B cell (primary cell): ENCODE measurements at regions not wholly inside any gene's neighbourhood (a gene's known extent, or its start where the extent isn't known, plus 50 kb on each side); places are given as distances from the start of the nearest gene placed in this dataset.

Source experiments
- ATAC-seq: fragments of 200-7000 bp; cut with Tn5 transposase; one replicate; pipeline ENCODE4 v1.10.0; 2021; ENCODE audit warnings: low read depth, mild to moderate bottlenecking, moderate number of reproducible peaks, moderate library complexity
- CTCF ChIA-PET: fragments of 350-600 bp; sonication (Branson Sonifier 250); formaldehyde crosslinking; loops from one replicate; lab custom pipeline; 2021; ENCODE audit warnings: antibody characterized with exemption, inconsistent platforms; lab: Charles Lee
- POLR2A ChIA-PET: fragments of 350-600 bp; sonication (Branson Sonifier 250); formaldehyde crosslinking; loops from one replicate; lab custom pipeline; 2021; ENCODE audit warnings: antibody characterized with exemption; lab: Charles Lee
- DNase-seq: peaks from one replicate; pipeline ENCODE4 v3.0.0; 2013
- H2AFZ ChIP-seq: 2 replicates; pipeline ENCODE4 v1.6.1; 2012; ENCODE audit warnings: mild to moderate bottlenecking, low read depth, low read length; ENCODE audit not compliant: insufficient read depth, poor library complexity, severe bottlenecking
- H3K27ac ChIP-seq, 2 donors: 1 replicate in 1 of 2; 2 replicates in 1 of 2; pipeline ENCODE4 v1.5.1; 2012 to 2013; ENCODE audit warnings: low read length in 2 of 2, mild to moderate bottlenecking in 2 of 2, moderate library complexity in 1 of 2
- H3K27me3 ChIP-seq, 4 experiments: fragments of 200-600 bp in 1 of 4; sonication (generic) in 1 of 4; replicated peaks in 1 of 4; 1 replicate in 2 of 4; 2 replicates in 2 of 4; pipeline versions ENCODE4 v1.6.1 to v1.7.0; 2013 to 2016; ENCODE audit warnings: low read length in 3 of 4, mild to moderate bottlenecking in 2 of 4, mixed read lengths in 1 of 4, moderate library complexity in 1 of 4; ENCODE audit not compliant: insufficient read depth in 4 of 4, control insufficient read depth in 3 of 4; ENCODE audit errors: control extremely low read depth in 1 of 4
- H3K36me3 ChIP-seq, 2 experiments: replicated peaks in 1 of 2; 1 replicate in 1 of 2; 2 replicates in 1 of 2; pipeline versions ENCODE4 v1.6.1 to v1.7.1; 2013; ENCODE audit warnings: low read length in 1 of 2; ENCODE audit not compliant: insufficient read depth in 2 of 2, control insufficient read depth in 1 of 2; ENCODE audit errors: control extremely low read depth in 1 of 2, extremely low read depth in 1 of 2
- H3K4me1 ChIP-seq, 2 donors: fragments of 200-600 bp in 1 of 2; sonication (generic) in 1 of 2; 1 replicate in 1 of 2; 2 replicates in 1 of 2; pipeline versions ENCODE4 v1.5.1 to v1.6.1; 2013 to 2017; ENCODE audit warnings: low read length in 2 of 2; ENCODE audit not compliant: control insufficient read depth in 2 of 2, insufficient read depth in 2 of 2
- H3K4me2 ChIP-seq: replicated peaks from 2 replicates; pipeline ENCODE3; 2012; ENCODE audit warnings: mild to moderate bottlenecking, low read depth, low read length; ENCODE audit not compliant: poor library complexity, severe bottlenecking
- H3K4me3 ChIP-seq, 5 experiments: fragments of 200-600 bp in 1 of 5; sonication (generic) in 1 of 5; 1 replicate in 3 of 5; 2 replicates in 2 of 5; pipeline versions ENCODE4 v1.5.1 to v1.7.0; 2011 to 2016; ENCODE audit warnings: low read length in 4 of 5, mild to moderate bottlenecking in 4 of 5, low read depth in 2 of 5, control low read depth in 1 of 5, moderate library complexity in 1 of 5; ENCODE audit not compliant: insufficient read depth in 1 of 5; ENCODE audit errors: control extremely low read depth in 1 of 5, extremely low read depth in 1 of 5
- H3K79me2 ChIP-seq: fragments of 200-600 bp; sonication (generic); one replicate; pipeline ENCODE4 v1.6.0; 2016; ENCODE audit warnings: low read length; ENCODE audit not compliant: control insufficient read depth, insufficient read depth
- H3K9ac ChIP-seq: fragments of 200-600 bp; sonication (generic); 2 replicates; pipeline ENCODE4 v1.6.1; 2017; ENCODE audit warnings: mild to moderate bottlenecking, low read length, moderate library complexity
- H3K9me3 ChIP-seq, 3 donors: one replicate each; pipeline versions ENCODE4 v1.6.1 to v1.7.1; 2013; ENCODE audit warnings: low read length in 2 of 3; ENCODE audit not compliant: control insufficient read depth in 2 of 3, insufficient read depth in 1 of 3; ENCODE audit errors: control extremely low read depth in 1 of 3
- H4K20me1 ChIP-seq: 2 replicates; pipeline ENCODE4 v1.6.0; 2012; ENCODE audit warnings: mild to moderate bottlenecking, low read length; ENCODE audit not compliant: insufficient read depth, control insufficient read depth, poor library complexity, severe bottlenecking
- H3K27ac Mint-ChIP-seq: one replicate; pipeline ENCODE4 v1.8.0; 2021; ENCODE audit warnings: mixed read lengths
- H3K27me3 Mint-ChIP-seq: one replicate; pipeline ENCODE4 v1.8.0; 2021; ENCODE audit warnings: mixed read lengths
- H3K4me1 Mint-ChIP-seq: one replicate; pipeline ENCODE4 v1.8.0; 2021; ENCODE audit warnings: mixed read lengths
- H3K4me3 Mint-ChIP-seq: one replicate; pipeline ENCODE4 v1.8.0; 2021; ENCODE audit warnings: mixed read lengths
- H3K9me3 Mint-ChIP-seq: one replicate; pipeline ENCODE4 v1.8.0; 2022; ENCODE audit warnings: mixed read lengths; ENCODE audit not compliant: insufficient read depth
- EZH2 ChIP-seq: IDR thresholded peaks from 2 replicates; pipeline ENCODE4 v1.6.1; 2012; ENCODE audit warnings: borderline replicate concordance, low read depth, mild to moderate bottlenecking, moderate library complexity, low read length; ENCODE audit not compliant: insufficient read depth, poor library complexity, severe bottlenecking
- WGBS: methylation state at CpG from one replicate; pipeline ENCODE4 v1.1.5; 2013; ENCODE audit warnings: missing lambda C conversion rate; ENCODE audit not compliant: insufficient coverage; 5-methylcytosine and 5-hydroxymethylcytosine counted together
- intact Hi-C: fragments of 100-400 bp; cut with micrococcal nuclease; formaldehyde crosslinking; loops from one replicate; pipeline ENCODE4 v1.10.0; 2022
- TF ChIP-seq, protein P1 (sequence below): fragments of 200-600 bp; IDR thresholded peaks from one replicate; pipeline ENCODE4 v1.8.0; 2022; ENCODE audit warnings: antibody characterized with exemption, mild to moderate bottlenecking

DNA sequence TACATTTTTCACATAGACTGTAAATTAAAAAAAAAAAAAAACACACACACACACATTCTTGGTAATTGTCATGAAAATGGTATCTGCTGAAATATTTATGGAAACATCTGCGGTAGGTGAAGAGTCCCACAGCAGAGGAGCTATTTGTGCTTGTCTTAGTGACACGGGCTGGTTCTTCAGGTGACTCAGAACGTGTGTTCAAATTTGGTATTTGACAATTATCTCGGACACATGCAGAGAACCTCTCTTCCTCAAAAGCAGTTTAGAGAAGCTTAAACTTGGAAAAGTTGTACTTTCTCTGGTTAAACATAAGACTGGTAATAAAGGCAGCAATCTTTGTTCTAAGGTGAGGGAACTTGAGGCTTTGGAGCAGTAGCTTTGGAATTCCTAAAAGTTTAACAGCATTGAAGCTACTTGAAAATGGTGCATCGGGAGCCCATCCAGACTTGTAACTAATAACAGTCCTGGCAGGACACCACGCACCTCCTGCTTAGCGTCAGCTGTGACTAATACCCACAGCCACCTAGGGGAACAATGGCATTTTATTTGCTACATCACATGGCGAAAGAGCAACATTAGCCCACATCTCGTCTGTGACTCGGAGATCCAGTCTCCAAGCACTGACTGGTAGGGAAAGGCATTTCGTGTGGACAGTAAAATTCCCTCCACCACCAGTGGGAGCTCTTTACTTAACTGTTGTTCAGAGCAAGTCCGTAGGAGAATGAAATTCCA is 1505.1 kb upstream of the SLC10A2 start:
- H3K27me3 Mint-ChIP-seq = no peaks in the 10 kb centered on the region

DNA sequence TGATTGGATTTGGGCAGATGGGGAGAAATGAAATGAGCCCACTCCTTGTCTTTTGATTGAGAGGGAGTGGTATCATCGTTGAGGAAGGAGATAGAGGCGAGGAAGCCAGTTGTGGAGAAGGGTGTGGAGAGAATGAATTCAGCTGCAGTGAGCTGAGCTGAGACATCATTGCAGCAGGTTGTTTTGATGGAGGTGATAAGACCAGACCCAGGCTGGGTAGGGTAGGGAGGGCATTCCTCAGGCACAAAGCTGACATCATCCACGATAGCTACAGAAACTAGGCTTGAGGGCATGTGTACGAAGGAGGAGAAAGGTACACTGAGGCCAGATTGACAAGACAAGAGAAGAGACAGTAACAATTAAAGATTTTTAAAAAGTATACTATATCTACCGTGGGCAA is 1500.9 kb upstream of the SLC10A2 start:
- H3K27ac ChIP-seq = no peak overlapping the region
- intact Hi-C loops = no loop called here
- no peak for ATAC-seq

More for the DNA sequence above, 1505.1 kb upstream of the SLC10A2 start:
- Histone ChIP-seq H3K9me3 (no peaks in the 10 kb centered on the region), H3K27ac (no peak overlapping the region), H2AFZ (no peak overlapping the region), H3K4me3 (no peak overlapping the region), H3K36me3 (no peaks in the 10 kb centered on the region), H4K20me1 (no peaks in the 10 kb centered on the region), H3K79me2 (no peaks in the 10 kb centered on the region), H3K4me2 (no peak overlapping the region), H3K27me3 (no peaks in the 10 kb centered on the region), H3K9ac (no peak overlapping the region), H3K4me1 (no peaks in the 10 kb centered on the region)
- ChIA-PET POLR2A (no interaction called here), CTCF (no interaction called here)
- ATAC-seq (no peak), DNase-seq (no peak)
- WGBS = 65% methylated on average over 6 of the region's 12 CpGs
- Mint-ChIP-seq H3K4me1 (no peaks in the 10 kb centered on the region), H3K27ac (no peak overlapping the region), H3K4me3 (no peak overlapping the region), H3K9me3 (peaks cover 2% of the 10 kb centered on the region)
- no peak for TF ChIP-seq EZH2
- TF ChIP-seq, protein P1, sequence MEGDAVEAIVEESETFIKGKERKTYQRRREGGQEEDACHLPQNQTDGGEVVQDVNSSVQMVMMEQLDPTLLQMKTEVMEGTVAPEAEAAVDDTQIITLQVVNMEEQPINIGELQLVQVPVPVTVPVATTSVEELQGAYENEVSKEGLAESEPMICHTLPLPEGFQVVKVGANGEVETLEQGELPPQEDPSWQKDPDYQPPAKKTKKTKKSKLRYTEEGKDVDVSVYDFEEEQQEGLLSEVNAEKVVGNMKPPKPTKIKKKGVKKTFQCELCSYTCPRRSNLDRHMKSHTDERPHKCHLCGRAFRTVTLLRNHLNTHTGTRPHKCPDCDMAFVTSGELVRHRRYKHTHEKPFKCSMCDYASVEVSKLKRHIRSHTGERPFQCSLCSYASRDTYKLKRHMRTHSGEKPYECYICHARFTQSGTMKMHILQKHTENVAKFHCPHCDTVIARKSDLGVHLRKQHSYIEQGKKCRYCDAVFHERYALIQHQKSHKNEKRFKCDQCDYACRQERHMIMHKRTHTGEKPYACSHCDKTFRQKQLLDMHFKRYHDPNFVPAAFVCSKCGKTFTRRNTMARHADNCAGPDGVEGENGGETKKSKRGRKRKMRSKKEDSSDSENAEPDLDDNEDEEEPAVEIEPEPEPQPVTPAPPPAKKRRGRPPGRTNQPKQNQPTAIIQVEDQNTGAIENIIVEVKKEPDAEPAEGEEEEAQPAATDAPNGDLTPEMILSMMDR = no peak
- intact Hi-C loops = loop anchor here (5.0 kb wide), 1 partner anchor 1966 kb away; the partner anchor contains the start of gene EFNB2

More for the DNA sequence above, 1500.9 kb upstream of the SLC10A2 start:
- H2AFZ ChIP-seq = no peak overlapping the region
- ChIA-PET CTCF (no interaction called here), POLR2A (no interaction called here)
- no peaks in the 10 kb centered on the region for H3K36me3 ChIP-seq
- H3K9me3 ChIP-seq = no peaks in the 10 kb centered on the region
- Mint-ChIP-seq H3K4me3 (no peak overlapping the region), H3K4me1 (no peaks in the 10 kb centered on the region), H3K27ac (no peak overlapping the region), H3K9me3 (peaks cover 6% of the 10 kb centered on the region), H3K27me3 (no peaks in the 10 kb centered on the region)
- no peaks in the 10 kb centered on the region for H3K79me2 ChIP-seq
- H3K4me3 ChIP-seq = no peak overlapping the region
- no peaks in the 10 kb centered on the region for H3K4me1 ChIP-seq
- H4K20me1 ChIP-seq = no peaks in the 10 kb centered on the region
- no peak overlapping the region for H3K4me2 ChIP-seq
- H3K9ac ChIP-seq = no peak overlapping the region
- no peaks in the 10 kb centered on the region for H3K27me3 ChIP-seq
- 87% methylated on average over 2 of the region's 5 CpGs for WGBS
- TF ChIP-seq, protein P1 = no peak
- no peak for TF ChIP-seq EZH2
- DNase-seq = no peak
